ENCODE measurements at regions not wholly inside any gene's neighbourhood (a gene's known extent, or its start where the extent isn't known, plus 50 kb on each side); places are given as distances from the start of the nearest gene placed in this dataset.

DNA sequence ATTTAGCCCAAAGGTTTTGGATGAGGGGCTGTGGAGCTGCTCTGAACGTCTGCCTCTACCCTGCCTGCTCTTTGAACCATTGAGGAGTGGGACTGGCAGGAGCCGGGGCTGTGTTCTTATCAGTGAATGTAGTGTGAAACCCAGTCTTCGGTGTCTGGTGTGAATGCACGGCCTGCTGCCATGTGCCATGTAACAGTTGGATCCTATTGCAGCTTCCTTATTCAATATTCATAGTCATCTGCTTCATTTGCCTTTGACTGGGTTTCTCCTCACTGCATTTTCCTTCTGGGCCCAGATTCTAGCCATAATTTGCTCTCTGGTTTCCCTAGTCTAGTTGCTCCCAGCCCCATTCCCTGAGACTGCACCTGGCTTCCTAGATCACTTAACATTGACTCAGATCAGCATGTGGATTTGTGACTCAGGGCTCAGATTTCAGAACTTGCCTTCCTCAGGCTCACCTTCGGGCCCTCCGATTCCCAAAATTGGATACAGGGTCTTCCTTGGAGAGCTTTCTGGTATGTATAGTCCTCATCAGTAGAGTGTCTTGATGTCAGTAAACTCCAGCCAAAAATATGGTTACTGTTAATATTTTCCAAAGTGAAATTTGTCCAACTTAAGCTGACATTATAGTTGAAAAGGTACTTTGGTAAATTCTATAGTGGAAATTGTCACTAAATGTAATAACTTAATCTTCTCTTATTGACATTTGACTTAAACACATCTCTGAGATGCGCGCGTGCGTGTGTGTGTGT, 94.0 kb upstream of the DDIT4L start:
- H3K36me3 ChIP-seq (replicated peaks; ENCODE audit: low read depth, low read length), result no peaks in the 10 kb centered on the region
- no peaks in the 10 kb centered on the region for H3K79me2 ChIP-seq (ENCODE audit: low read length)
- no peaks in the 10 kb centered on the region for H3K9me3 ChIP-seq (ENCODE audit: insufficient read depth, low read length)
- no peak for TF ChIP-seq EZH2phosphoT487 (IDR thresholded peaks at IDR 0.05; ENCODE audit: low read depth)
- TF ChIP-seq, protein P1, sequence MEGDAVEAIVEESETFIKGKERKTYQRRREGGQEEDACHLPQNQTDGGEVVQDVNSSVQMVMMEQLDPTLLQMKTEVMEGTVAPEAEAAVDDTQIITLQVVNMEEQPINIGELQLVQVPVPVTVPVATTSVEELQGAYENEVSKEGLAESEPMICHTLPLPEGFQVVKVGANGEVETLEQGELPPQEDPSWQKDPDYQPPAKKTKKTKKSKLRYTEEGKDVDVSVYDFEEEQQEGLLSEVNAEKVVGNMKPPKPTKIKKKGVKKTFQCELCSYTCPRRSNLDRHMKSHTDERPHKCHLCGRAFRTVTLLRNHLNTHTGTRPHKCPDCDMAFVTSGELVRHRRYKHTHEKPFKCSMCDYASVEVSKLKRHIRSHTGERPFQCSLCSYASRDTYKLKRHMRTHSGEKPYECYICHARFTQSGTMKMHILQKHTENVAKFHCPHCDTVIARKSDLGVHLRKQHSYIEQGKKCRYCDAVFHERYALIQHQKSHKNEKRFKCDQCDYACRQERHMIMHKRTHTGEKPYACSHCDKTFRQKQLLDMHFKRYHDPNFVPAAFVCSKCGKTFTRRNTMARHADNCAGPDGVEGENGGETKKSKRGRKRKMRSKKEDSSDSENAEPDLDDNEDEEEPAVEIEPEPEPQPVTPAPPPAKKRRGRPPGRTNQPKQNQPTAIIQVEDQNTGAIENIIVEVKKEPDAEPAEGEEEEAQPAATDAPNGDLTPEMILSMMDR (IDR thresholded peaks at IDR 0.05; ENCODE audit: low read depth, low read length), result no peak
- no peaks in the 10 kb centered on the region for H3K27me3 ChIP-seq (ENCODE audit: low read depth, low read length)
- H3K4me1 ChIP-seq (ENCODE audit: low read length), result no peaks in the 10 kb centered on the region
- no peak overlapping the region for H3K4me3 ChIP-seq (ENCODE audit: low read length)
- no peak overlapping the region for H3K4me2 ChIP-seq (ENCODE audit: low read length)
- H3K9ac ChIP-seq (ENCODE audit: low read length), result no peak overlapping the region
- H3K27ac ChIP-seq (ENCODE audit: low read length), result no peak overlapping the region
- H4K20me1 ChIP-seq (ENCODE audit: insufficient read depth, low read length), result no peaks in the 10 kb centered on the region
- no peak overlapping the region for H2AFZ ChIP-seq (ENCODE audit: low read depth, low read length)

DNA sequence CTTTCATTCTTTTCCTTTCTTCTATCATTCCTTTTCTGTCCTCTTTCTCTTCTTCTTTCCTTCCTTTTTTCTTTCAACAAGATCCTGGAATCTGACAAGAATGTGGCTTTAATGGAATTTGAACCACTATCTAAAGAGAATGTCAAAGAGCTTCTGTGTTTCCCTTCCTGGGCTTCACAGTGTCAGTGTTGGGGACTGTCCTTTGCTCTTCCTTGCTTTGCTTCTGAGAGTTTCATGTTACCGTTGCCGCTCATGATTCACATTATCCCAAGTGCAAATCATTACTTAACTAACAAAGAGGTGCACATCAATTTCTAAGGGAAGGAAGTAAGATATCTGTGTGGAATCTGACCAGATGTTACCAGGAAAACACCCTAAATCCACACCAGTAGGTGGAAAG, 90.5 kb upstream of the DDIT4L start:
- Histone ChIP-seq H3K79me2 (ENCODE audit: low read length) (no peaks in the 10 kb centered on the region), H3K36me3 (replicated peaks; ENCODE audit: low read depth, low read length) (no peaks in the 10 kb centered on the region), H3K4me1 (ENCODE audit: low read length) (no peaks in the 10 kb centered on the region), H3K9me3 (ENCODE audit: insufficient read depth, low read length) (no peaks in the 10 kb centered on the region), H3K27ac (ENCODE audit: low read length) (no peak overlapping the region), H4K20me1 (ENCODE audit: insufficient read depth, low read length) (no peaks in the 10 kb centered on the region), H3K9ac (ENCODE audit: low read length) (no peak overlapping the region), H2AFZ (ENCODE audit: low read depth, low read length) (no peak overlapping the region), H3K27me3 (ENCODE audit: low read depth, low read length) (no peaks in the 10 kb centered on the region), H3K4me2 (ENCODE audit: low read length) (no peak overlapping the region), H3K4me3 (ENCODE audit: low read length) (no peak overlapping the region)
- TF ChIP-seq, protein P1 (IDR thresholded peaks at IDR 0.05; ENCODE audit: low read depth, low read length), result no peak
- TF ChIP-seq EZH2phosphoT487 (IDR thresholded peaks at IDR 0.05; ENCODE audit: low read depth), result no peak

DNA sequence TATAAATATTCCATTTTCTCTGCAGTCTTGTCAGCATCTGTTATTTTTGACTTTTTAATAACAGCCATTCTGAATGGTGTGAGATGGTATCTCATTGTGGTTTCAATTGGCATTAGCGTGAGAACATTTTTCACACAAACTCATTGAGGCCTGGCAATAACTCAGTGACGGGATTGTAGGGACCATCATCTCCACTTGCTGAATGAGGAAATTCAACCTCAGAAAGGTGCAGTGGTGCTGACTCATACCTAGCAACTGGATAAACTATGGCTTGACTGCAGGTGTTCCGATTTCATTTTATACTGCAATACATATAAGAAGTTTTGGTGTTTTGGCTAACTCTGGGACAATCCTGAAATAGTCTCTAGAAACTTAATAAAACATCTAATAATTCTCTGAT, 88.3 kb upstream of the DDIT4L start:
- H3K4me1 ChIP-seq (ENCODE audit: low read length), result no peaks in the 10 kb centered on the region
- H3K27me3 ChIP-seq (ENCODE audit: low read depth, low read length), result no peaks in the 10 kb centered on the region

DNA sequence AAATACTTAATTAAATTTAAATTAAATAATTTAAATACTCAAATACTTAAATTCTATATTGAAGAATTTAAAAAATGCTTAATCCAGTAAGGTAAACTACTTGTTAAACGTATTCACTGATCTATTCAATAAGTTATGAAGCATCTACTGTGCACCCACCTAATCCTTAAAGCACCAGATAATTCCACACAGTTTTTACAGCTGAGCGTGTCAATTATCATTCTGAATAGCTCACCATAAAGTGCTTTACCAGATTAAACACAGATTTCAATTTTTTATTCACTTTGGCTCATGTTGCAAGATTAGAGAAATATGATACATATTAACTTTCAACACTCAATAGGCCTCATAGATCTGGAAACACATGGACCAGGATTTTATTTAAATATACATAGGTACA, 79.2 kb upstream of the DDIT4L start:
- TF ChIP-seq EZH2phosphoT487 (IDR thresholded peaks at IDR 0.05; ENCODE audit: low read depth), result no peak
- TF ChIP-seq, protein P1 (IDR thresholded peaks at IDR 0.05; ENCODE audit: low read depth, low read length), result no peak

More for the DNA sequence above, 88.3 kb upstream of the DDIT4L start:
- H3K9me3 ChIP-seq (ENCODE audit: insufficient read depth, low read length), result no peaks in the 10 kb centered on the region
- no peak overlapping the region for H3K4me2 ChIP-seq (ENCODE audit: low read length)
- H3K27ac ChIP-seq (ENCODE audit: low read length), result no peak overlapping the region
- no peaks in the 10 kb centered on the region for H4K20me1 ChIP-seq (ENCODE audit: insufficient read depth, low read length)
- no peaks in the 10 kb centered on the region for H3K79me2 ChIP-seq (ENCODE audit: low read length)
- no peak overlapping the region for H2AFZ ChIP-seq (ENCODE audit: low read depth, low read length)
- H3K36me3 ChIP-seq (replicated peaks; ENCODE audit: low read depth, low read length), result no peaks in the 10 kb centered on the region
- TF ChIP-seq, protein P1 (IDR thresholded peaks at IDR 0.05; ENCODE audit: low read depth, low read length), result no peak
- no peak for TF ChIP-seq EZH2phosphoT487 (IDR thresholded peaks at IDR 0.05; ENCODE audit: low read depth)
- no peak overlapping the region for H3K9ac ChIP-seq (ENCODE audit: low read length)
- H3K4me3 ChIP-seq (ENCODE audit: low read length), result no peak overlapping the region

More for the DNA sequence above, 79.2 kb upstream of the DDIT4L start:
- H4K20me1 ChIP-seq (ENCODE audit: insufficient read depth, low read length), result no peaks in the 10 kb centered on the region
- H3K36me3 ChIP-seq (replicated peaks; ENCODE audit: low read depth, low read length), result no peaks in the 10 kb centered on the region
- no peak overlapping the region for H3K9ac ChIP-seq (ENCODE audit: low read length)
- H3K9me3 ChIP-seq (ENCODE audit: insufficient read depth, low read length), result peaks cover 8% of the 10 kb centered on the region; the same call in 1 of the 2 replicates
- no peak overlapping the region for H3K4me2 ChIP-seq (ENCODE audit: low read length)
- no peak overlapping the region for H3K4me3 ChIP-seq (ENCODE audit: low read length)
- H2AFZ ChIP-seq (ENCODE audit: low read depth, low read length), result no peak overlapping the region
- H3K4me1 ChIP-seq (ENCODE audit: low read length), result no peaks in the 10 kb centered on the region
- H3K79me2 ChIP-seq (ENCODE audit: low read length), result no peaks in the 10 kb centered on the region
- no peaks in the 10 kb centered on the region for H3K27me3 ChIP-seq (ENCODE audit: low read depth, low read length)
- H3K27ac ChIP-seq (ENCODE audit: low read length), result no peak overlapping the region

All from OCI-LY3 (cell line).